ENCODE measurements at regions not wholly inside any gene's neighbourhood (a gene's known extent, or its start where the extent isn't known, plus 50 kb on each side); places are given as distances from the start of the nearest gene placed in this dataset.

GRCh38 chr10:3911241-3911640 is 126.2 kb upstream of the KLF6 start:
- no peak for DNase-seq

- no peak for DNase-seq
These were observed 124.3 kb upstream of the KLF6 start for GRCh38 chr10:3909339-3909738.

DNA sequence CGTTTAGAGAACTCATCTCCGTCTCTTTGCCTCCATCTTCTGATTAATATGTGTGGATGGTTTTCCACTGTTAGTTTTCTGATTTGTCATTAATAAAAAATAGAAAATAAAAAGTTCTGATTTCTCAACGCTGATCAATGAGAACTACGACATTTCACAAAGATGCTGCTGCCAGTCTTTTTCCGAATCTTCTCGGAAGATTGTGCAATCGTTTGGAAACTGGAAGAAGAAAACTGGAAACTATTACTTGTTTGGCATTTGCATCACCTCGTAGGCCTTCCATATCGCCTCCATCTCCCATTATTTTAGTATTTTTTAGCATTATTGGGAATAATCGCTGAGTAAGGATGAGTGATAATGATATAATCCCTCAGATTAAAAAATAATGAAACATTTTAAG is 123.2 kb upstream of the KLF6 start:
- DNase-seq, result no peak

DNA sequence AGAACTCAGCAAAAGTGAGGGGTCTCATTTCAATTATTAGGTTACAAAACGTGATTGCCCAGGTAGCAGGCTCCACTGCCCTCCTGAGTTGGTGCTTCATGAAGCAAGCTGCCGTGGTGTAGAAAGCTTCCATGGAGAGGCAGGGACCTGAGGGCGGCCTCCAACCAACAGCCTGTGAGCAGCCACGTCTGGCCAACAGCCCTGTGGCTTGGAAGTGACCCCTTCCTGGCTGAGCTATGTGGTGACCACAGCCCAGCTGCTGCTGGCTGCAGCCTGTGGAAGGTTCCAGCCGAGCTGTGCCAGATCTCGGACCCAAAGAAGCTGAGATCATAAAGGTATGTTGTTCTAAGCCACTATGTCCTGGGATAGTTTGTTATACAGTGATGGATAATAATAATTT is 122.5 kb upstream of the KLF6 start:
- no peak for DNase-seq

GRCh38 chr10:3906511-3907111 is 121.6 kb upstream of the KLF6 start:
- DNase-seq, result no peak

DNA sequence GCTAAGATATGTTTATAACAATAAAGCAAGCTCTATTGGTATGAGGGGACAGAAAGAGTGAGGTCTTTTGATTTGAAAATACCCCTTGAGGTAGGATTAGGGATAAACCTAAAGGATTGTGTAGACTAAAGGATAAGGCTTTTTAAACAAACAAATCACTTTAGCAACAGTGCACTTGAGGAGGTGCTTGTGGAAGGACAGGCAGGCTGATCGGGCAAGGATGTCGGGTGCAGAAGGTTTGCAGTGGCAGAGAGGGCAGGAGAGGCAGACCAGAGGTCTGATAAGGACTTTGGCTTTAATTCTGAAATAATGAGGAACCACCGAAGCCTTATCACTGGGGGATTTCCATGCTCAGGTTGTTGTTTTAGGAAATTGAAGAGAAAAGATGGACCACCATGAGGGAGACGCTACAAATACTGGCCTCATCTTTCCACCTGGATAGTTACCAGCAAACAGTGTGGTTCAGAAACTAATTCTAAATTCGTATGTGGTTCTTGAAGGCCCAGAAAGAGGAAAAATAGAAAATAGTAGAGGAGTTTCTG is 119.5 kb upstream of the KLF6 start:
- no peak for DNase-seq

DNA sequence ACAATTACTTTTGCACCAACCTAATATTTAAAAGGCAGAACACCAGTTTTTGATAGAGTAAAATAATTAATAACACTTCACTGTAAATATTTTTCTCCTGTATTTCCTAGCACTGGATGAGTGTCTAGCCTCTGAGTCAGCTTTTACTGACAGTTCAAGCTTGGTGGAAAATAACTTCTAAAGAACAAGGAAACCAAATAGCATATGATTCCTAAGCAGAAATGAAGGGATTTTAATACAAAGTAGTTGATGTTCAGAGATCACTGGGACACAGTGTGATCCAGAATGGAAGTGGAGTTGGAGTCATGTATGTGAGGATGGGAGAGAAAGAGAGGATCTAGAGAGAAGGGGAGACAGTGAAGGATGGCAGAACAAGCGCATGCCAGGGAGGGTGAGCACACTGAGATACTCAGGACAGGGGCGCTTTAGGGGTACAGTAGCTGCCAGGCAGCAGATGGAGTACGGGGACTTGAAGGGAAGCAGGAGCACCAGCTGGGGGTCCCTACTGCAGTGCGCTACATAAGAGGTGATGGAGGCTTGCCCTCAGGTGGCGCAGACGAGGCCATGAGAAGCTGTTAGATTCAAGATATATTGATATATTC is 117.9 kb upstream of the KLF6 start:
- no peak for DNase-seq

DNA sequence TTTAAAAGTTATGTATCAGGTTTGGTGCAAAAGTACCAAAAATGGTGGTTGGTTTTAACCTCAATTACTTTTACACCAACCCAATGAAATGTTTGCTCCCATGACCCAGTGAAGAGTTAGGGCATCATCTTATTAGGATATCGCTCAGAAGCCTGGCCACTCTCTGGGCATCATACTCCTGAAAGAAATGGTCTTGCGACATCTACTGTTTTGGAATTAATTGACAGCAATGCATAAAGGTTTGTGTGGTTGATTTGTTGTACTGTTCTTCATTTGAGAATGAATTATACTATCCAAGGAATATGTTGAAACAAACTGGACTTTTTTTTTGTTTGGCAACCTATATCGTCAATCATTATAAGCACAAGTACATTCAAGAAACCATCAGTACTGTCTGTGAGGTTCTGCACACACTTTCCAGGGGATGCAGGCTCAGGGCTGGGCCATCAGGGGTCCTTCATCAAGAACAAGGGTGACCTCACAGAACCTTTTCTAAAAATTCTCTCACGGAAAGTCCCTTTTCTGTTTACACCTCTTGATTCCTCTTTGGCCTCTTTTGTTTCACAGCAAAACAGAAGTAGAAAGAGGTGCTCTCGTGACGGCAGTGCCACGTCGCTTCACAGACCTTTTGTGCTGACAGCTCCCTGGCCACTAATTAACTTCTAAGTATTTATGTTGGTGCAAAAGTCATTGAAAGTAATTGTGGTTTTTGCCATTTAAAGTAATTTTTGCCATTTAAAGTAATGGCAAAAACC is 117.2 kb upstream of the KLF6 start:
- no peak for DNase-seq

- no peak for DNase-seq
These were observed 116.4 kb upstream of the KLF6 start for GRCh38 chr10:3901370-3901769.

GRCh38 chr10:3900391-3900790 is 115.4 kb upstream of the KLF6 start:
- no peak for DNase-seq

- DNase-seq, result peak; percentile 18
These were observed 113.8 kb upstream of the KLF6 start for GRCh38 chr10:3898821-3899220.

- no peak for DNase-seq
These were observed 112.1 kb upstream of the KLF6 start for GRCh38 chr10:3897156-3897555.

DNA sequence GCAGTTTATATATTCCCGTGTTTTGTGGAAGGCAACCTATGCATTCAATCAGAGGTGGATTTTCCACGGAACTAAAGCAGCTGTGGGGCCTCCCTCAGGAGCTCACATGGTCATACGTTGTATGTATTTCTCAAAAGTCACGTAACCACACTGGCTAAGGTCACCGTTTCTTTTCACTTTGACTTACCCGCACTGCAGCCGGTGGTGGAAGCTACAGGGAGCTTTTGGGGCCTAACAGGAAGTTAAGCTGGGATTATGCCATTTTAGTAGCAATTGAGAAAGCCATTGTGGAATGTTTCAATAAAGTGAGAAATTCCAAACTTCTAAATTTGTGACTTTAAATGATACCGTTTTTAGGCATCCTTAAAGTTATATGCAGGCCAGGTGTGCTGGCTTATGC is 111.2 kb upstream of the KLF6 start:
- DNase-seq, result no peak

DNA sequence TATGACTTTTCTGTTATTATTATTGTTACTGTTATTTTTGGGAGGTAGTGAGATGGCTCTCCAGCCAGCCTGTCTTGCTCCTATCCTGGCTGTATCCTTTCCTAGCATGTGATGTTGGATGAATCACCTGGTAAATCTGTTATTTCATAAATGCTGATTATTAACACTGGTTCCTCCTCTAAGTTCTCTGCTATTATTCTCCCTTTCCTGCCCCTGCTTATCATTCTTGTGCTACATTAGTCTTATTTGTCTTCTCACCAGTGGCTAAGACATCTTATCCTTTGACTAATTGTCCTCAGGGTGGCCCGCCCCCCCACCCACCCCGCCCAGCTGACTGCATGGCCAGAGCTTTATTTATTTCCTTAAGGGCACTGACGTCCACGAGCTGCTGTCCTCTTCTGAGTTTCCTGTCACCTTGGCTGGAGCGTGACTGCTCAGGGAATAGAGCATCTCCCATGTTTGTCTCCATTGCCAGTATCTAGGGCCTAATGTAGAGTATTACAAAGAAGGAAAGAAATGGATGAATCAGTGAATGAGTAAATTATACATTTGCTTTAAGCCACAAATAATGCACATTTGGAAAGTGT is 110.1 kb upstream of the KLF6 start:
- no peak for DNase-seq

DNA sequence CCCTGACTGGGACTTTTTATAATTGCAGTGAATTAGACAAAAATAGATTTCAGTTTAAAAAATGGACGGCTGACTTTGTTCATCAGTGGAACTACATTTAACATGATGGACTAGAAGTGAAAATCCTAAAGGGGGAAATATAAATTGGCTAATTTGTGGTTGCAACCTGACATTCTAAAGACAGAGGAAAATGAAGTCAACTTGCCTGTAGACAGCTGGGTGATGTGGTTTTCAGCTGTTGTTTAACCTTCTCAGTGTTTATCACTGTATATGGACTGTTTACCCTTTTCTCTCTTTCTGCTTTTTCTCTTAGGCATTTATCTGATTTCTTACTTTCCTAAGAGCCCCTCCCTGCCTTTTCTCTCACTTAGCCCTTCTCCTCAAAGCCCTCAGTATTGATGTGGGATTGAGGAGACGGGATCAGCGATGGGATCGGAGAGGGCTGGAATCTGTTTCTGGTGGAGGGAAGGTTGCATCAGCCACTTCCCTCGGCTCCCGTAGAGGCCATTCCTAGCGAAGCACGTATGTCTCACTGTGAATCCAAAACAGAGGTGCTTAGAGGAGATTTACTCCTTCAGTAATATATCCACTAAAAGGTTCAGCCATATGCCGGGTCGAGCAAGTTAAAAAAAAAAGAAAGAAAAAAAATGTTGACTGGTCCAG is 109.0 kb upstream of the KLF6 start:
- DNase-seq, result no peak

DNA sequence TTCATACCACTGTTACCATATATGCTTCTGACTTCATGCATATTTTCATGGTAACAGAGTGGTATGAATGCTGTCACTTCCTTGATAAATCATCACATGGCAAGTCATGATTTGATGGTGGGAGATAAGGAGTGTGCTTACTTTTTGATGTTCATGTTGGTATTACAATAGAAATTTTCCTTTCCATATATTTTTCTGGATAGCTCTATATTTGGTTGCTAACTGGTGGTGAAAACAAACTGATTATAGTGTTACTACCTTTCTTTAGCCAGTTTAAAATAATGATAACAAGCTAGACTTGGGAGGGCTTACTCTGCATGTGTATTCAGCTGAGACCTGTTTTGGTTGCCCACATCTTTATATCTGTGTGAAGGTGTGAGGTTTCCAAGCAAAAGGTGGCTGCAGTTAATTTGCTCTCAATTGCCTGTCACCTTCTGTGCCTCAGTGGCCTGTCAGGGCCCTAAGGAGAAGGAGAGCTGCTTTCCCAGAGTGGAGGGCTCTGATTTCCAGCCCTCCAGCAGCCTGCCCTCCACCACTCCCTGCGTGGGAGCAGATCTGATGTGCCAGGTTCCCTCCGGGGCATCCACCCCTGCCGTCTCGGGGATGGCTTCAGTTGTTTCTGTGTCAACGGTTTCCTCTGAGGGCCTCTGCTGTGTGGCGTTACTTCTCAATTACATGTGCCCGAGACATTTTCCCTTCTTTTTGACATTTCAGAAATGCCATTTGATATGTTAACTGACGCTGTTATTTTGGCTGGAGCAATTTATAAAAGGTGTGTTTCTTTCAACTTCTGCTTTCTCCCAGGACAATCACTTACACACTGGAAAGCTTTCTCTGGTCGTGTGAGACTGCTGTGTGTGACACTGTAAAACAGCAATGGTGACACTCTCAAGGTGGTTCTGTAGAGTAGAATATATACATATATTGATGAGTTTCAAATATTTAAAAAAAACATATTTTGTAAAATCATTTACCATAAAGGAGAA is 107.7 kb upstream of the KLF6 start:
- no peak for DNase-seq

DNA sequence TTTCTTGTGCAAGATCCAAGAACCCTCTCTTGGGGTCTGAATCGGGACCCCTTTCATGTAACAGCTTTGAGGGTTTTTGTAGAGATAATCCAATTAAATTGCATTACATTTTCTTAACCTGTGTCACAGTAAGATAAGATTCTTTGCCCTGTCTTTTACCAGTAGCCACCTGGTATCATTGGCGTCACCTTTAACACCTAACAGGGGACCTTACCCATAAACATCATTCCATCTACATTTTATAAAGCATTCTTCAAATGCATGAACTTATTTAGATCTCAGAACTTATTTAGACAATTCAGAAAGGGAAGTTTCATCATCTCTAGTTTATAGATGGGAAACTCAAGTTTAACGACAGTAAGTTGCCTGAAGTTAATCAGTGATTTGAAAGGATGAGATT is 106.4 kb upstream of the KLF6 start:
- no peak for DNase-seq

- no peak for DNase-seq
These were observed 105.8 kb upstream of the KLF6 start for GRCh38 chr10:3890602-3891352.

- DNase-seq, result no peak
These were observed 105.0 kb upstream of the KLF6 start for GRCh38 chr10:3889961-3890522.

DNA sequence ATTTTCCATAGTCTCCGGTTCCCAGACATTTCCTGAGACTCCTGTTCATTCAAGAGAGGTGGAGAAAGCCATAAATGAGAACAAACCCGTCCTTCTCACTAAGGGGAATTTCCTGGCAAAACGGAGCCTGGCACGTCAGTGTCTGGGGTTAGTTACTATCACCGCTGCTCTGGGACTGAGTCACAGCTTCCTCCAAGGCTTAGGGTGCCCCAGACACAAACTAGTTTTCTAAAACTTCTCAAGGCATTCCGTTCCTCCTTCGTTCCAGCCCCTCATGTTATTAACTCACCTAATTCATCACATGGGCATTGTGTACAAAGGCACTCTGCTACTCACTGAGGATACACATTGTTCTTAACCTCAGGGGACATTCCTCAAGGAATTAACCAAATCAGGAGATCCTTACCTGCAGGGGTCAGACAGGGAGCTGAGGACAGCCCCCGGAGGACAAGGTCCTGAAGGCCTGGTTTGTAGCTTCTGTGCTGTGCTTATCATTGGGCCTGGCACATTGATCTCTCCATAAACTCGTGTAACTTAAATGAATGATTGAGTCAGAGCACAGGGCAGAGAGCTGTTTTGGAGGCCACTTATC is 103.0 kb upstream of the KLF6 start:
- no peak for DNase-seq

DNA sequence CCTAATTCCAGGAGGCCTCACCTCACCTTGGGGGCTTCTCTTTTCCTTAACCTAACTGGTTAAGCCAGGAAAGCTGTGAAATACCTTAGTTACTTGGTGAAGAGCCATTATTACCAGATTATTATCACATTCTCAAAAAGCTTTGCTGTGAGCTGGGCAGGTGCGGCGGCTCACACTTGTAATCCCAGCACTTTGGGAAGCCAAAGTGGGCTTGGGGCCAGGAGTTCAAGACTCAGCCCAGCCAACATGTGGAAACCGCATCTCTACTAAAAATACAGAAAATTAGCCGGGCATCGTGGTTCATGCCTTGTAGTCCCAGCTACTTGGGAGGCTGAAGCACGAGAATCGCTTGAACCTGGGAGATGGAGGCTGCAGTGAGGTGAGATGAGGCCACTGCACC is 102.4 kb upstream of the KLF6 start:
- no peak for DNase-seq

Data from COR-L47 (cell line).